Naive thymus-derived CD4-positive, alpha-beta T cell (primary cell): ENCODE measurements at regions not wholly inside any gene's neighbourhood (a gene's known extent, or its start where the extent isn't known, plus 50 kb on each side); places are given as distances from the start of the nearest gene placed in this dataset.

Source experiments
- ATAC-seq: fragments of 150-1000 bp; cut with Tn5 transposase; 2 replicates; pipeline ENCODE4 v1.10.0; 2021; ENCODE audit warnings: mild to moderate bottlenecking, moderate library complexity
- CTCF ChIA-PET: fragments of 350-600 bp; sonication (Branson Sonifier 250); formaldehyde crosslinking; loops from one replicate; lab custom pipeline; 2021; ENCODE audit warnings: antibody characterized with exemption; lab: Charles Lee
- POLR2A ChIA-PET: fragments of 350-600 bp; sonication (Branson Sonifier 250); formaldehyde crosslinking; loops from one replicate; lab custom pipeline; 2021; ENCODE audit warnings: antibody characterized with exemption, inconsistent platforms; lab: Charles Lee
- DNase-seq, 9 donors: peaks; one replicate each; pipeline versions ENCODE4 v3.0.0 to v3.0.0-alpha.2; 2020 to 2022; ENCODE audit warnings: mixed read lengths in 1 of 9
- H3K27ac ChIP-seq: one replicate; pipeline ENCODE4 v1.7.0; 2013; ENCODE audit warnings: mild to moderate bottlenecking, low read depth, low read length, moderate library complexity
- H3K27me3 ChIP-seq, 2 donors: one replicate each; pipeline ENCODE4 v1.7.0; 2013; ENCODE audit warnings: low read length in 2 of 2, mild to moderate bottlenecking in 2 of 2, moderate library complexity in 2 of 2; ENCODE audit not compliant: control insufficient read depth in 2 of 2, insufficient read depth in 2 of 2
- H3K36me3 ChIP-seq, 3 experiments: 1 replicate in 2 of 3; 2 replicates in 1 of 3; pipeline ENCODE4 v1.7.0; 2013; ENCODE audit warnings: low read length in 3 of 3, mild to moderate bottlenecking in 3 of 3, moderate library complexity in 1 of 3; ENCODE audit not compliant: insufficient read depth in 3 of 3, control insufficient read depth in 2 of 3
- H3K4me1 ChIP-seq, 2 donors: one replicate each; pipeline ENCODE4 v1.7.0; 2013; ENCODE audit warnings: low read length in 2 of 2, mild to moderate bottlenecking in 2 of 2, moderate library complexity in 1 of 2; ENCODE audit not compliant: control insufficient read depth in 2 of 2, insufficient read depth in 2 of 2
- H3K4me3 ChIP-seq: 2 replicates; pipeline ENCODE4 v1.7.0; 2013; ENCODE audit warnings: mild to moderate bottlenecking, low read length
- H3K9me3 ChIP-seq, 3 experiments: 1 replicate in 2 of 3; 2 replicates in 1 of 3; pipeline ENCODE4 v1.7.0; 2013; ENCODE audit warnings: low read length in 3 of 3; ENCODE audit not compliant: control insufficient read depth in 2 of 3
- H3K27ac Mint-ChIP-seq, 9 donors: one replicate each; pipeline ENCODE4 v1.8.0; 2020 to 2022; ENCODE audit warnings: mixed read lengths in 9 of 9, mild to moderate bottlenecking in 8 of 9, moderate library complexity in 5 of 9, inconsistent platforms in 2 of 9
- H3K27me3 Mint-ChIP-seq, 5 donors: one replicate each; pipeline ENCODE4 v1.8.0; 2021 to 2022; ENCODE audit warnings: mixed read lengths in 5 of 5, mild to moderate bottlenecking in 1 of 5
- H3K36me3 Mint-ChIP-seq, 5 donors: one replicate each; pipeline ENCODE4 v1.8.0; 2020 to 2022; ENCODE audit warnings: mixed read lengths in 5 of 5, mild to moderate bottlenecking in 3 of 5, inconsistent platforms in 1 of 5
- H3K4me1 Mint-ChIP-seq, 7 donors: one replicate each; pipeline ENCODE4 v1.8.0; 2020 to 2022; ENCODE audit warnings: mixed read lengths in 7 of 7, mild to moderate bottlenecking in 3 of 7, inconsistent platforms in 1 of 7
- H3K4me3 Mint-ChIP-seq, 10 donors: one replicate each; pipeline ENCODE4 v1.8.0; 2020 to 2022; ENCODE audit warnings: mild to moderate bottlenecking in 10 of 10, mixed read lengths in 10 of 10, moderate library complexity in 6 of 10, inconsistent platforms in 2 of 10
- H3K9me3 Mint-ChIP-seq, 11 donors: one replicate each; pipeline ENCODE4 v1.8.0; 2020 to 2022; ENCODE audit warnings: mixed read lengths in 11 of 11, mild to moderate bottlenecking in 4 of 11, inconsistent platforms in 1 of 11, moderate library complexity in 1 of 11
- intact Hi-C, 2 donors: fragments of 100-400 bp; cut with micrococcal nuclease; formaldehyde crosslinking; loops; one replicate each; pipeline ENCODE4 v1.15.1; 2023

DNA sequence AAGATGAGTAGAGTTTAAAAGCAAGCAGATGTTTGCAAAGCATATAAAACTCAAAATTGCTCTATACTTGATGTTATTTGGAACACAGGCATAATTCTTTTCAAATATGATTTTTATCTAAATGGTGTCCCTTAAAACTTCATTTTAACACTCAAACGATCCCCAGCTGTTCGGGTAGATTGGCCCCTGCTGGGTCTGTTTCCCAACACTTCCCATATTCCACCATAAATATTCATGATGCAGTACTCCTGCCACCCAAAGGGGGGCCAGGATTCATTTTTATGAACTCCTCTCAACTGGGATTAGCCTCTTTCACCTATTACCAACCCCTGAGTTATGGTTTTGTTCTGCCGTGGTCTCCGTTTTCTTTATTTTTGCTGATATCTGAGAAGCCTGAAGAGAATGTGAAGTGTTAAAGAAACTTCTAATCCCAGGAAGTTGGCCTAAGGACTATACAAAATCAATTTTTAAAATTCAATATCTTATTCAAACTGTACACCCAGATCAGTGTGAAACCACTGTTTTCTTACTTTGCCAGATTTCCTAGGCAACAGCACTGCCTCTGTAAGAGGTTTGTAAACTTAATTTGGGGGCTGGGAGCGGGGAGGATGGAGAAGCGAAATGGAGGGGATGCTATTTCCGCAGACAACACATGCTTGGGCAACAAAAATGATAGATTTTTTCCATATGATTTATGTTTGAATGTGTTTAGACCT, 384.1 kb downstream of the DMRT2 start:
- Mint-ChIP-seq H3K36me3 (no peaks in the 10 kb centered on the region), H3K27ac (no peak overlapping the region), H3K4me3 (no peak overlapping the region), H3K4me1 (no peaks in the 10 kb centered on the region), H3K27me3 (peaks cover 0 to 8% (median 8%) of the 10 kb centered on the region in 5 donors), H3K9me3 (peaks cover 0 to 2% (median 0%) of the 10 kb centered on the region in 11 donors)
- no peak for ATAC-seq
- Histone ChIP-seq H3K9me3 (no peaks in the 10 kb centered on the region), H3K4me3 (no peak overlapping the region), H3K36me3 (no peaks in the 10 kb centered on the region), H3K27ac (no peak overlapping the region), H3K27me3 (no peaks in the 10 kb centered on the region), H3K4me1 (no peaks in the 10 kb centered on the region)
- no peak for DNase-seq
- ChIA-PET CTCF (no interaction called here), POLR2A (no interaction called here)
- intact Hi-C loops, result no loop called here

DNA sequence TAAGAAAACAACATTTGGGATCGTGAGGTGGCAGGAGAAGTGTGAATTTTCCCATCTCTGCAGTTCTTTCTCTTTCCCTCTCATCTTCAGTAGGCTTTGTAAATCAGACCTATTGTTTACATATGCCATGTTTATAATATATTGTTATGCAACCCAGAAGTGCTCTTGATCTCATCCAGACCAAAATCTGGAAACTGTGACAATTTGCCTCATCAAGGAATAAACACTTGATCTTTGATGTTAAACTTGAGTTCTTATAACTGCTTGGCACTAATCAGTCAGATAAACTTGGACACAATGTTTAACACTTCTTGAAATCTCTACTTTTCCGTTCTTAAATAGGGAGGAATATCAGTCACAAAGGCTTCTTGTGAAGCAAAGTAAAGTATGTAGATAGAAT, 384.7 kb downstream of the DMRT2 start:
- H3K4me1 Mint-ChIP-seq, result no peaks in the 10 kb centered on the region
- no peak overlapping the region for H3K27ac ChIP-seq
- POLR2A ChIA-PET, result no interaction called here

DNA sequence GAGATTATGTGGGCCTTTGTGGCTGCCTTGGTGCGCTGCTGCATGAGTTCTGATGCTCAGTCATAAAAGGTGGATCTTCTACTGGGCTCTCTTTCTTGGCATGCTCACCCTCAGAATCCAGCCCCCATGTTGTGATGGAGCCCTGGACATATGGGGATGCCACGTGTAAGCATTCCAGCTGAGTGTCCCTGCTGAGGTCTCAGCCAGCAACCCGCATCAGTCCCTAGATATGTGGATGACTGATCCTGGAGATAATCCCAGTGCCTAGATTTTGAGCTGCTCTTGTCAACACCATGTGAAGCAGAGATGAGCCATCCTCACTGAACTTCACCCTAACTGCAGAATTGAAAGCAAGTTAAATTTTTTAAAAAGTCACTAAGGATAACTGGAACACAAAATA, 390.1 kb downstream of the DMRT2 start:
- Histone ChIP-seq H3K27me3 (no peaks in the 10 kb centered on the region), H3K4me1 (no peaks in the 10 kb centered on the region), H3K4me3 (no peak overlapping the region), H3K36me3 (no peaks in the 10 kb centered on the region), H3K9me3 (no peaks in the 10 kb centered on the region), H3K27ac (no peak overlapping the region)
- Mint-ChIP-seq H3K27me3 (peaks cover 7 to 17% (median 9%) of the 10 kb centered on the region in 5 donors), H3K9me3 (peaks cover 0 to 3% (median 0%) of the 10 kb centered on the region in 11 donors), H3K36me3 (no peaks in the 10 kb centered on the region), H3K4me3 (no peak overlapping the region), H3K4me1 (no peaks in the 10 kb centered on the region), H3K27ac (no peak overlapping the region)
- POLR2A ChIA-PET, result no interaction called here
- intact Hi-C loops, result no loop called here
- CTCF ChIA-PET, result no interaction called here
- ATAC-seq (no peak), DNase-seq (no peak)

More for the DNA sequence above, 384.7 kb downstream of the DMRT2 start:
- DNase-seq (no peak), ATAC-seq (no peak)
- no peaks in the 10 kb centered on the region for H3K9me3 ChIP-seq
- CTCF ChIA-PET, result no interaction called here
- H3K4me3 ChIP-seq, result no peak overlapping the region
- no peaks in the 10 kb centered on the region for H3K4me1 ChIP-seq
- H3K9me3 Mint-ChIP-seq, result peaks cover 0 to 2% (median 0%) of the 10 kb centered on the region in 11 donors
- H3K4me3 Mint-ChIP-seq, result no peak overlapping the region
- H3K36me3 Mint-ChIP-seq, result no peaks in the 10 kb centered on the region
- peaks cover 2 to 8% (median 5%) of the 10 kb centered on the region in 5 donors for H3K27me3 Mint-ChIP-seq
- H3K36me3 ChIP-seq, result no peaks in the 10 kb centered on the region
- no peak overlapping the region for H3K27ac Mint-ChIP-seq
- intact Hi-C loops, result no loop called here
- no peaks in the 10 kb centered on the region for H3K27me3 ChIP-seq

DNA sequence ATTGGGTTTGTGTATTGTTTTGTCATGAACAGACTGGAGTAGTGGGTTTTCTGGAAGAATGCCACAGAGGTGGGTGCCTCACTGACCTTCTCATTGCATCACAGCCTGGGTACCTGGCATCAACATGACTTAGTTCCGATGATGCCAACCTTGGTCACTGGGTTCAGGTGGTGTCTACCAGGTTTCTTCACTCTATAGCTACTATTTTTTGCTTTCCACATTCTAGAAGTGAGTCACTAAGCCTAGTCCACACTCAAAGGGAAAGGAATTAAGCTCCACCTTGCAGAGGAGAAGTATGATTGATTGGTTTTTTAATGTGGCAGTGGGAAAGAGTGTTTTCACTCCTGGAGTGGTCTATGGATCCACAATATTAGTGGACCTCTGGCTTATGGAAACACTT, 391.9 kb downstream of the DMRT2 start:
- Histone ChIP-seq H3K27ac (no peak overlapping the region), H3K27me3 (no peaks in the 10 kb centered on the region), H3K9me3 (no peaks in the 10 kb centered on the region), H3K4me1 (no peaks in the 10 kb centered on the region), H3K36me3 (no peaks in the 10 kb centered on the region), H3K4me3 (no peak overlapping the region)
- peaks cover 0 to 3% (median 0%) of the 10 kb centered on the region in 11 donors for H3K9me3 Mint-ChIP-seq
- no peaks in the 10 kb centered on the region for H3K4me1 Mint-ChIP-seq
- intact Hi-C loops, result no loop called here
- no peak overlapping the region for H3K27ac Mint-ChIP-seq
- H3K36me3 Mint-ChIP-seq, result no peaks in the 10 kb centered on the region
- ATAC-seq, result no peak
- peaks cover 7 to 17% (median 9%) of the 10 kb centered on the region in 5 donors for H3K27me3 Mint-ChIP-seq
- no peak overlapping the region for H3K4me3 Mint-ChIP-seq
- ChIA-PET POLR2A (no interaction called here), CTCF (no interaction called here)
- no peak for DNase-seq

DNA sequence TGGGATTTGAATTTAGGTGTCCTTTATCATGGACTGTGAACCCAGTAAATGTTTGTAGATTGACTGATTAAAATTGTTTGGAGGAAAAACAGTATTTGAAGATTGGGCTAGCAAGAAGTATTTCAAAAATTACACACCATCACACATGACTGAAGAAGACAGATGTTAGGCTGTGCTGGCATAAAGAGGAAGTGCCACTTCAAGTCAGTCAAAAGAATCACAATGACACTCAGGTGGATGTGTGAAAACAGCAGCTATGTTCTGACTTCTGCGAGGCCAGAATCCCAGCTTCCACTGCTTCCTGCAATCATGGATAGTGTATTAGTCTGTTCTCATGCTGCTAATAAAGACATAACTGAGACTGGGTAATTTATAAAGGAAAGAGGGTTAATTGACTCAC, 393.3 kb downstream of the DMRT2 start:
- Histone ChIP-seq H3K4me1 (no peaks in the 10 kb centered on the region), H3K27me3 (no peaks in the 10 kb centered on the region), H3K4me3 (no peak overlapping the region), H3K27ac (no peak overlapping the region), H3K9me3 (no peaks in the 10 kb centered on the region), H3K36me3 (no peaks in the 10 kb centered on the region)
- H3K36me3 Mint-ChIP-seq, result no peaks in the 10 kb centered on the region
- no peak overlapping the region for H3K4me3 Mint-ChIP-seq
- DNase-seq (no peak), ATAC-seq (no peak)
- peaks cover 0 to 3% (median 0%) of the 10 kb centered on the region in 11 donors for H3K9me3 Mint-ChIP-seq
- H3K27me3 Mint-ChIP-seq, result peaks cover 0 to 13% (median 9%) of the 10 kb centered on the region in 5 donors
- no peaks in the 10 kb centered on the region for H3K4me1 Mint-ChIP-seq
- CTCF ChIA-PET, result no interaction called here
- POLR2A ChIA-PET, result no interaction called here
- H3K27ac Mint-ChIP-seq, result no peak overlapping the region
- intact Hi-C loops, result no loop called here

DNA sequence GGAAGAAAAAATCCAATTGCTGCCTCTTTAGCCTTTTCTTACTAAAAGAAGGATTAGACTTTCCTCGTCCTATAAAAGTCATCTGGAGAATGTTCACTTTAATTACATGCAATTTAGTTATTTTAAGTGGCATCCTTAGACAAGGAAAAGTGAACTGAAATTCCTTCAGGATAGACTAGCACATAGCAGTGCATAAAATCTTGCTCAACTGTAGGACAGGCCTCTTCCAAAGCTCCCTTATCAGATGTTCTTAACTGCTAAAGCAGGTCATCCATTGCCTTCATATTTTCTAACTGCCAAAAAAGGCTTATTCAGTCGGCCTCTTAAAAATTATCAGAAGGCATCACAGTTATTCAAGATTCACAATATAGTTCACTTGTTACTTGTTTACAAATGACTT, 396.5 kb downstream of the DMRT2 start:
- POLR2A ChIA-PET, result no interaction called here
- intact Hi-C loops, result no loop called here
- H3K4me1 Mint-ChIP-seq, result no peaks in the 10 kb centered on the region
- H3K27ac Mint-ChIP-seq, result no peak overlapping the region
- H3K4me3 ChIP-seq, result no peak overlapping the region
- no peak for DNase-seq
- no peaks in the 10 kb centered on the region for H3K36me3 ChIP-seq
- H3K27ac ChIP-seq, result no peak overlapping the region
- peaks cover 0 to 2% (median 0%) of the 10 kb centered on the region in 5 donors for H3K36me3 Mint-ChIP-seq
- no peaks in the 10 kb centered on the region for H3K4me1 ChIP-seq
- CTCF ChIA-PET, result no interaction called here
- no peak overlapping the region for H3K4me3 Mint-ChIP-seq
- peaks cover 0 to 3% (median 0%) of the 10 kb centered on the region in 11 donors for H3K9me3 Mint-ChIP-seq
- H3K9me3 ChIP-seq, result no peaks in the 10 kb centered on the region
- H3K27me3 ChIP-seq, result no peaks in the 10 kb centered on the region
- H3K27me3 Mint-ChIP-seq, result peaks cover 0 to 11% (median 5%) of the 10 kb centered on the region in 5 donors
- ATAC-seq, result no peak

DNA sequence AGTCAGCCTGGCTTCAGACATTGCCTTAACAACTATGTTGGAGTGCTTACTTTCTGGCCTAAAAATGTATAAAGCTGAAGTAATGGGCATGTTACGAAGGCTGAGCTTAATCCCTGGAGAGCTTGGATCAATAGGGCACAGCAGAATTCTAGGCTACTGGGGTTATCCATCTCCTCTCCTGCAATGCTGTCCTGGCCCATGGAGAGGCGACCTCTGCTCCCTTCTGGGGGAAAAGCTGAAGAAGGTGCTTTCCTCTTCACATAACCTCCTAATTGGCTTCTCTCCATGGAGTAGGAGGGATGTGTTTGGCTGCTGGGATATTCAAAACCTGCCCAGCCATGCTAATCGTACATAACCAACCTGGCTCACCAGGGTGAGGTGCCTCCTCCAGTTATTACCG, 403.5 kb downstream of the DMRT2 start:
- POLR2A ChIA-PET, result no interaction called here
- Mint-ChIP-seq H3K36me3 (peaks cover 0 to 5% (median 0%) of the 10 kb centered on the region in 5 donors), H3K4me3 (no peak overlapping the region), H3K27me3 (peaks cover 5 to 11% (median 9%) of the 10 kb centered on the region in 5 donors), H3K27ac (no peak overlapping the region), H3K4me1 (no peaks in the 10 kb centered on the region), H3K9me3 (peaks cover 0 to 4% (median 0%) of the 10 kb centered on the region in 11 donors)
- Histone ChIP-seq H3K36me3 (no peaks in the 10 kb centered on the region), H3K9me3 (no peaks in the 10 kb centered on the region), H3K4me1 (no peaks in the 10 kb centered on the region), H3K27me3 (no peaks in the 10 kb centered on the region), H3K27ac (no peak overlapping the region), H3K4me3 (no peak overlapping the region)
- ATAC-seq (no peak), DNase-seq (no peak)
- CTCF ChIA-PET, result no interaction called here
- intact Hi-C loops, result no loop called here
